Gastrocnemius medialis (tissue), 4 donors: ENCODE measurements at regions not wholly inside any gene's neighbourhood (a gene's known extent, or its start where the extent isn't known, plus 50 kb on each side); places are given as distances from the start of the nearest gene placed in this dataset.

Experiments
- ATAC-seq, 2 donors: fragments of 150-250 bp; one replicate each; pipeline ENCODE4 v1.9.1; 2016
- DNase-seq, 2 donors: peaks; one replicate each; pipeline ENCODE4 v3.0.0-alpha.2; 2019
- H3K27ac ChIP-seq, 4 donors: fragments of 200-600 bp; sonication (generic); 1 replicate in 1 of 4; 2 replicates in 3 of 4; pipeline ENCODE4 v1.5.1; 2016 to 2018; ENCODE audit warnings: mild to moderate bottlenecking in 2 of 4, moderate library complexity in 1 of 4
- H3K27me3 ChIP-seq, 3 donors: fragments of 200-600 bp; sonication (generic) in 2 of 3; 1 replicate in 1 of 3; 2 replicates in 2 of 3; pipeline versions ENCODE4 v1.5.1 to v1.6.0; 2016 to 2019; ENCODE audit warnings: mild to moderate bottlenecking in 1 of 3, moderate library complexity in 1 of 3
- H3K36me3 ChIP-seq, 2 donors: fragments of 200-600 bp; sonication (generic) in 1 of 2; one replicate each; pipeline ENCODE4 v1.5.1; 2017 to 2018
- H3K4me1 ChIP-seq, 2 donors: fragments of 200-600 bp; sonication (generic) in 1 of 2; one replicate each; pipeline ENCODE4 v1.5.1; 2016 to 2017; ENCODE audit warnings: mild to moderate bottlenecking in 2 of 2
- H3K4me3 ChIP-seq, 4 donors: fragments of 200-600 bp; sonication (generic) in 3 of 4; 1 replicate in 1 of 4; 2 replicates in 3 of 4; pipeline ENCODE4 v1.5.1; 2016 to 2019; ENCODE audit warnings: mild to moderate bottlenecking in 2 of 4
- H3K9me3 ChIP-seq, 3 donors: fragments of 200-600 bp; sonication (generic) in 2 of 3; 1 replicate in 1 of 3; 2 replicates in 2 of 3; pipeline ENCODE4 v1.5.1; 2016 to 2019
- CTCF ChIP-seq, 5 experiments: fragments of 450-650 bp in 3 of 5; fragments of 200-600 bp in 2 of 5; sonication (generic) in 2 of 5; IDR thresholded peaks in 4 of 5; conservative IDR thresholded peaks in 1 of 5; 1 replicate in 4 of 5; 2 replicates in 1 of 5; pipeline ENCODE4 v1.5.1; 2016 to 2019; ENCODE audit warnings: antibody characterized with exemption in 5 of 5, mild to moderate bottlenecking in 3 of 5, moderate library complexity in 3 of 5
- POLR2A ChIP-seq, 2 donors: fragments of 450-650 bp; IDR thresholded peaks; one replicate each; pipeline ENCODE4 v1.6.1; 2017; ENCODE audit warnings: antibody characterized with exemption in 2 of 2, mild to moderate bottlenecking in 2 of 2, moderate library complexity in 2 of 2
- in situ Hi-C, 4 donors: fragments of 200-750 bp; cut with MboI; loops; one replicate each; pipeline versions ENCODE4 v1.15.0 to v1.8.0; 2017; ENCODE audit warnings: low sequenced_read_pairs in 4 of 4
- intact Hi-C: fragments of 100-400 bp; cut with DNase I; formaldehyde crosslinking; loops from one replicate; pipeline ENCODE4 v1.15.1; 2023; ENCODE audit warnings: low total_unique reads

- Histone ChIP-seq H3K27me3 (no peaks in the 10 kb centered on the region), H3K9me3 (no peaks in the 10 kb centered on the region), H3K4me3 (no peak overlapping the region), H3K36me3 (no peaks in the 10 kb centered on the region), H3K27ac (no peak overlapping the region), H3K4me1 (no peaks in the 10 kb centered on the region)
- ATAC-seq (no peak), DNase-seq (no peak)
- in situ Hi-C loops: no loop called here
- no peak for TF ChIP-seq POLR2A (IDR thresholded peaks at IDR 0.05)
- intact Hi-C loops: no loop called here
Measured at GRCh38 chr4:175988511-175988910, 77.1 kb upstream of the WDR17 start.

- in situ Hi-C loops (no loop called here), intact Hi-C loops (no loop called here)
- TF ChIP-seq CTCF (IDR thresholded peaks at IDR 0.05 in 4 of 5, conservative IDR thresholded peaks at IDR 0.05 in 1 of 5): no peak
- TF ChIP-seq POLR2A (IDR thresholded peaks at IDR 0.05): no peak
- no peak for DNase-seq
- no peak for ATAC-seq
- Histone ChIP-seq H3K27me3 (peaks cover 0 to 5% (median 4%) of the 10 kb centered on the region in 3 donors), H3K9me3 (no peaks in the 10 kb centered on the region), H3K4me3 (no peak overlapping the region), H3K4me1 (peaks cover 0 to 3% of the 10 kb centered on the region in 2 donors), H3K27ac (no peak overlapping the region), H3K36me3 (no peaks in the 10 kb centered on the region)
Measured at GRCh38 chr4:175996206-175996605, 69.4 kb upstream of the WDR17 start.

- Histone ChIP-seq H3K4me3 (no peak overlapping the region), H3K36me3 (no peaks in the 10 kb centered on the region)
- in situ Hi-C loops: no loop called here
Measured at GRCh38 chr4:175997291-175997690, 68.3 kb upstream of the WDR17 start.

GRCh38 chr4:175998782-175999181, 66.9 kb upstream of the WDR17 start:
- intact Hi-C loops: no loop called here
- in situ Hi-C loops: no loop called here
- H3K27ac ChIP-seq: no peak overlapping the region

More at GRCh38 chr4:175997291-175997690, 68.3 kb upstream of the WDR17 start:
- Histone ChIP-seq H3K27me3 (peaks cover 0 to 16% (median 13%) of the 10 kb centered on the region in 3 donors), H3K4me1 (peaks cover 0 to 4% of the 10 kb centered on the region in 2 donors), H3K27ac (no peak overlapping the region), H3K9me3 (no peaks in the 10 kb centered on the region)
- ATAC-seq (no peak), DNase-seq (no peak)
- TF ChIP-seq POLR2A (IDR thresholded peaks at IDR 0.05) (no peak), CTCF (IDR thresholded peaks at IDR 0.05 in 4 of 5, conservative IDR thresholded peaks at IDR 0.05 in 1 of 5) (no peak)
- intact Hi-C loops: no loop called here

GRCh38 chr4:175999944-176000343, 65.7 kb upstream of the WDR17 start:
- Histone ChIP-seq H3K27ac (no peak overlapping the region), H3K36me3 (no peaks in the 10 kb centered on the region), H3K9me3 (no peaks in the 10 kb centered on the region), H3K4me3 (no peak overlapping the region), H3K4me1 (peaks cover 0 to 4% of the 10 kb centered on the region in 2 donors), H3K27me3 (peaks cover 0 to 17% (median 14%) of the 10 kb centered on the region in 3 donors)
- DNase-seq (no peak), ATAC-seq (no peak)
- in situ Hi-C loops: no loop called here
- intact Hi-C loops: no loop called here
- no peak for TF ChIP-seq POLR2A (IDR thresholded peaks at IDR 0.05)
- TF ChIP-seq CTCF (IDR thresholded peaks at IDR 0.05 in 4 of 5, conservative IDR thresholded peaks at IDR 0.05 in 1 of 5): no peak

More at GRCh38 chr4:175998782-175999181, 66.9 kb upstream of the WDR17 start:
- DNase-seq (no peak), ATAC-seq (no peak)
- Histone ChIP-seq H3K36me3 (no peaks in the 10 kb centered on the region), H3K9me3 (no peaks in the 10 kb centered on the region), H3K4me1 (peaks cover 0 to 4% of the 10 kb centered on the region in 2 donors), H3K27me3 (peaks cover 0 to 17% (median 14%) of the 10 kb centered on the region in 3 donors), H3K4me3 (no peak overlapping the region)
- TF ChIP-seq POLR2A (IDR thresholded peaks at IDR 0.05) (no peak), CTCF (IDR thresholded peaks at IDR 0.05 in 4 of 5, conservative IDR thresholded peaks at IDR 0.05 in 1 of 5) (no peak)
